ENCODE measurements at regions not wholly inside any gene's neighbourhood (a gene's known extent, or its start where the extent isn't known, plus 50 kb on each side); places are given as distances from the start of the nearest gene placed in this dataset.

GRCh38 chr18:76565238-76566173 lies 70.5 kb upstream of the ZNF516 start:
- H3K4me1 ChIP-seq (ENCODE audit: control insufficient read depth, insufficient read depth, low read length): no peaks in the 10 kb centered on the region; the same call in 1 of the 2 replicates
- WGBS (ENCODE audit: insufficient coverage, insufficient read length): no CpG with 5 or more reads among the region's 23 CpGs
- DNase-seq (ENCODE audit: low read depth, low spot score): peak; percentile 43
- H3K27ac ChIP-seq (ENCODE audit: low read length): no peak overlapping the region
- no peak overlapping the region for H3K4me3 ChIP-seq (ENCODE audit: low read length)
- no peaks in the 10 kb centered on the region for H3K9me3 ChIP-seq (ENCODE audit: control insufficient read depth, insufficient read depth, low read length)
- H3K36me3 ChIP-seq (ENCODE audit: control insufficient read depth, insufficient read depth, low read length): no peaks in the 10 kb centered on the region
- no peaks in the 10 kb centered on the region for H3K27me3 ChIP-seq (ENCODE audit: control insufficient read depth, insufficient read depth, low read length)

GRCh38 chr18:76564655-76565237 lies 69.7 kb upstream of the ZNF516 start:
- no peaks in the 10 kb centered on the region for H3K36me3 ChIP-seq (ENCODE audit: control insufficient read depth, insufficient read depth, low read length)
- no peaks in the 10 kb centered on the region; the same call in 1 of the 2 replicates for H3K4me1 ChIP-seq (ENCODE audit: control insufficient read depth, insufficient read depth, low read length)
- H3K4me3 ChIP-seq (ENCODE audit: low read length): no peak overlapping the region
- WGBS (ENCODE audit: insufficient coverage, insufficient read length): no CpG with 5 or more reads among the region's 4 CpGs
- no peaks in the 10 kb centered on the region for H3K27me3 ChIP-seq (ENCODE audit: control insufficient read depth, insufficient read depth, low read length)
- DNase-seq (ENCODE audit: low read depth, low spot score): no peak
- H3K27ac ChIP-seq (ENCODE audit: low read length): no peak overlapping the region
- H3K9me3 ChIP-seq (ENCODE audit: control insufficient read depth, insufficient read depth, low read length): no peaks in the 10 kb centered on the region

GRCh38 chr18:76564117-76564516 lies 69.1 kb upstream of the ZNF516 start:
- Histone ChIP-seq H3K27ac (ENCODE audit: low read length) (no peak overlapping the region), H3K9me3 (ENCODE audit: control insufficient read depth, insufficient read depth, low read length) (no peaks in the 10 kb centered on the region), H3K4me3 (ENCODE audit: low read length) (no peak overlapping the region), H3K27me3 (ENCODE audit: control insufficient read depth, insufficient read depth, low read length) (no peaks in the 10 kb centered on the region), H3K36me3 (ENCODE audit: control insufficient read depth, insufficient read depth, low read length) (no peaks in the 10 kb centered on the region), H3K4me1 (ENCODE audit: control insufficient read depth, insufficient read depth, low read length) (no peaks in the 10 kb centered on the region; the same call in 1 of the 2 replicates)
- DNase-seq (ENCODE audit: low read depth, low spot score): no peak
- WGBS (ENCODE audit: insufficient coverage, insufficient read length): no CpG with 5 or more reads among the region's 8 CpGs

GRCh38 chr18:76562286-76563122 lies 67.5 kb upstream of the ZNF516 start:
- no peak overlapping the region for H3K4me3 ChIP-seq (ENCODE audit: low read length)
- H3K27me3 ChIP-seq (ENCODE audit: control insufficient read depth, insufficient read depth, low read length): no peaks in the 10 kb centered on the region
- H3K27ac ChIP-seq (ENCODE audit: low read length): no peak overlapping the region
- DNase-seq (ENCODE audit: low read depth, low spot score): no peak
- no CpG with 5 or more reads among the region's 30 CpGs for WGBS (ENCODE audit: insufficient coverage, insufficient read length)
- no peaks in the 10 kb centered on the region; the same call in 1 of the 2 replicates for H3K4me1 ChIP-seq (ENCODE audit: control insufficient read depth, insufficient read depth, low read length)
- no peaks in the 10 kb centered on the region for H3K9me3 ChIP-seq (ENCODE audit: control insufficient read depth, insufficient read depth, low read length)
- H3K36me3 ChIP-seq (ENCODE audit: control insufficient read depth, insufficient read depth, low read length): no peaks in the 10 kb centered on the region

GRCh38 chr18:76558881-76559667 lies 64.0 kb upstream of the ZNF516 start:
- H3K4me1 ChIP-seq (ENCODE audit: control insufficient read depth, insufficient read depth, low read length): no peaks in the 10 kb centered on the region
- no peak overlapping the region for H3K27ac ChIP-seq (ENCODE audit: low read length)
- H3K4me3 ChIP-seq (ENCODE audit: low read length): no peak overlapping the region
- DNase-seq (ENCODE audit: low read depth, low spot score): no peak
- no CpG with 5 or more reads among the region's 18 CpGs for WGBS (ENCODE audit: insufficient coverage, insufficient read length)
- no peaks in the 10 kb centered on the region for H3K27me3 ChIP-seq (ENCODE audit: control insufficient read depth, insufficient read depth, low read length)
- no peaks in the 10 kb centered on the region for H3K9me3 ChIP-seq (ENCODE audit: control insufficient read depth, insufficient read depth, low read length)
- no peaks in the 10 kb centered on the region for H3K36me3 ChIP-seq (ENCODE audit: control insufficient read depth, insufficient read depth, low read length)

- H3K4me3 ChIP-seq (ENCODE audit: low read length): no peak overlapping the region
- no peaks in the 10 kb centered on the region for H3K27me3 ChIP-seq (ENCODE audit: control insufficient read depth, insufficient read depth, low read length)
- no peak for DNase-seq (ENCODE audit: low read depth, low spot score)
- WGBS (ENCODE audit: insufficient coverage, insufficient read length): no CpG with 5 or more reads among the region's 10 CpGs
- H3K36me3 ChIP-seq (ENCODE audit: control insufficient read depth, insufficient read depth, low read length): no peaks in the 10 kb centered on the region
- H3K9me3 ChIP-seq (ENCODE audit: control insufficient read depth, insufficient read depth, low read length): no peaks in the 10 kb centered on the region
- no peaks in the 10 kb centered on the region for H3K4me1 ChIP-seq (ENCODE audit: control insufficient read depth, insufficient read depth, low read length)
- no peak overlapping the region for H3K27ac ChIP-seq (ENCODE audit: low read length)
These were observed 62.1 kb upstream of the ZNF516 start for GRCh38 chr18:76557026-76557575.

- no peak overlapping the region for H3K27ac ChIP-seq (ENCODE audit: low read length)
- no peaks in the 10 kb centered on the region for H3K27me3 ChIP-seq (ENCODE audit: control insufficient read depth, insufficient read depth, low read length)
- DNase-seq (ENCODE audit: low read depth, low spot score): no peak
- H3K4me3 ChIP-seq (ENCODE audit: low read length): no peak overlapping the region
- H3K9me3 ChIP-seq (ENCODE audit: control insufficient read depth, insufficient read depth, low read length): no peaks in the 10 kb centered on the region
- H3K36me3 ChIP-seq (ENCODE audit: control insufficient read depth, insufficient read depth, low read length): no peaks in the 10 kb centered on the region
- no CpG with 5 or more reads among the region's 12 CpGs for WGBS (ENCODE audit: insufficient coverage, insufficient read length)
- H3K4me1 ChIP-seq (ENCODE audit: control insufficient read depth, insufficient read depth, low read length): no peaks in the 10 kb centered on the region
These were observed 59.6 kb upstream of the ZNF516 start for GRCh38 chr18:76554547-76555222.

- H3K4me1 ChIP-seq (ENCODE audit: control insufficient read depth, insufficient read depth, low read length): no peaks in the 10 kb centered on the region
- no peaks in the 10 kb centered on the region for H3K9me3 ChIP-seq (ENCODE audit: control insufficient read depth, insufficient read depth, low read length)
- no CpG with 5 or more reads among the region's 5 CpGs for WGBS (ENCODE audit: insufficient coverage, insufficient read length)
- no peak overlapping the region for H3K27ac ChIP-seq (ENCODE audit: low read length)
- H3K36me3 ChIP-seq (ENCODE audit: control insufficient read depth, insufficient read depth, low read length): no peaks in the 10 kb centered on the region
- no peak overlapping the region for H3K4me3 ChIP-seq (ENCODE audit: low read length)
- no peaks in the 10 kb centered on the region for H3K27me3 ChIP-seq (ENCODE audit: control insufficient read depth, insufficient read depth, low read length)
- no peak for DNase-seq (ENCODE audit: low read depth, low spot score)
These were observed 58.9 kb upstream of the ZNF516 start for GRCh38 chr18:76553715-76554546.

- no peaks in the 10 kb centered on the region for H3K27me3 ChIP-seq (ENCODE audit: control insufficient read depth, insufficient read depth, low read length)
- peaks cover 4% of the 10 kb centered on the region for H3K4me1 ChIP-seq (ENCODE audit: control insufficient read depth, insufficient read depth, low read length)
- no CpG with 5 or more reads among the region's 12 CpGs for WGBS (ENCODE audit: insufficient coverage, insufficient read length)
- no peak for DNase-seq (ENCODE audit: low read depth, low spot score)
- no peaks in the 10 kb centered on the region for H3K9me3 ChIP-seq (ENCODE audit: control insufficient read depth, insufficient read depth, low read length)
- no peaks in the 10 kb centered on the region for H3K36me3 ChIP-seq (ENCODE audit: control insufficient read depth, insufficient read depth, low read length)
- no peak overlapping the region for H3K4me3 ChIP-seq (ENCODE audit: low read length)
- no peak overlapping the region for H3K27ac ChIP-seq (ENCODE audit: low read length)
These were observed 53.5 kb upstream of the ZNF516 start for GRCh38 chr18:76548541-76548940.

All from iPS DF 6.9 (cell line).